ENCODE measurements at regions not wholly inside any gene's neighbourhood (a gene's known extent, or its start where the extent isn't known, plus 50 kb on each side); places are given as distances from the start of the nearest gene placed in this dataset.

DNA sequence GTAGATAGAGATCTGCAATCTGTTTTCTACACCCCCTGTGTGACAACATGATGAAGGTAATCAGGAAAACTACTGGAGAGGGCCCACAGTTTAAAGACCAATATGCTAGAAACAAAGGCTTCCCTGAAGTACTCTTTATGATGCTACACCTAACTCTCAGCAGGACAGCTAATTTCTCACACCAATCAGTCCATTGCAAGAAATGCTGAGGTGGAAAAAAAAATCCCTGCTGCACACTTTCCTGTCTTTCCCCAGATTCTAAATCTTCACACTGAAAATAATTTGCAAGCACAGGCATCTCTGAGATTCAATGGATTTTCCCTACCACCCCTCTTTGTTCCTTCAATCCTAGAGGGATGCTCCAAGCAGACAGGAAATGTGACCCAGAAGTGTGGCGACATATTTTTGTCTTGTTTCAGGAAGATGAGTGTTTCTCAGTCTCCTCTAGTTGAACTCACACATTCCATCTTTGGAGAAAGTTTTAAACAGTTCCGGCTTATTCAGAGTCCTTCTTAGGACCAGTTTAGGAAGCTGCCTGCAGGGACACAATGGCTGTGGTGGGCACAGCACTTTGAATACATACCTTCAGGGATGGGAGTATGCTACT lies 671.6 kb downstream of the DIAPH3 start:
- TF ChIP-seq POLR2AphosphoS5 (IDR thresholded peaks at IDR 0.05; ENCODE audit: low read depth, low read length): no peak
- TF ChIP-seq, protein P1, sequence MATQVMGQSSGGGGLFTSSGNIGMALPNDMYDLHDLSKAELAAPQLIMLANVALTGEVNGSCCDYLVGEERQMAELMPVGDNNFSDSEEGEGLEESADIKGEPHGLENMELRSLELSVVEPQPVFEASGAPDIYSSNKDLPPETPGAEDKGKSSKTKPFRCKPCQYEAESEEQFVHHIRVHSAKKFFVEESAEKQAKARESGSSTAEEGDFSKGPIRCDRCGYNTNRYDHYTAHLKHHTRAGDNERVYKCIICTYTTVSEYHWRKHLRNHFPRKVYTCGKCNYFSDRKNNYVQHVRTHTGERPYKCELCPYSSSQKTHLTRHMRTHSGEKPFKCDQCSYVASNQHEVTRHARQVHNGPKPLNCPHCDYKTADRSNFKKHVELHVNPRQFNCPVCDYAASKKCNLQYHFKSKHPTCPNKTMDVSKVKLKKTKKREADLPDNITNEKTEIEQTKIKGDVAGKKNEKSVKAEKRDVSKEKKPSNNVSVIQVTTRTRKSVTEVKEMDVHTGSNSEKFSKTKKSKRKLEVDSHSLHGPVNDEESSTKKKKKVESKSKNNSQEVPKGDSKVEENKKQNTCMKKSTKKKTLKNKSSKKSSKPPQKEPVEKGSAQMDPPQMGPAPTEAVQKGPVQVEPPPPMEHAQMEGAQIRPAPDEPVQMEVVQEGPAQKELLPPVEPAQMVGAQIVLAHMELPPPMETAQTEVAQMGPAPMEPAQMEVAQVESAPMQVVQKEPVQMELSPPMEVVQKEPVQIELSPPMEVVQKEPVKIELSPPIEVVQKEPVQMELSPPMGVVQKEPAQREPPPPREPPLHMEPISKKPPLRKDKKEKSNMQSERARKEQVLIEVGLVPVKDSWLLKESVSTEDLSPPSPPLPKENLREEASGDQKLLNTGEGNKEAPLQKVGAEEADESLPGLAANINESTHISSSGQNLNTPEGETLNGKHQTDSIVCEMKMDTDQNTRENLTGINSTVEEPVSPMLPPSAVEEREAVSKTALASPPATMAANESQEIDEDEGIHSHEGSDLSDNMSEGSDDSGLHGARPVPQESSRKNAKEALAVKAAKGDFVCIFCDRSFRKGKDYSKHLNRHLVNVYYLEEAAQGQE (IDR thresholded peaks at IDR 0.05; ENCODE audit: insufficient read depth in 1 of 2, low read depth in 2 of 2, low read length in 2 of 2): no peak
- no peak for TF ChIP-seq TAF1 (IDR thresholded peaks at IDR 0.05; ENCODE audit: borderline replicate concordance, insufficient read depth, low read length)
- TF ChIP-seq SIN3A (IDR thresholded peaks at IDR 0.05; ENCODE audit: borderline replicate concordance, insufficient read depth, low read length): no peak
- no peak for TF ChIP-seq FOXP2 (optimal IDR thresholded peaks at IDR 0.05; ENCODE audit: borderline replicate concordance, extremely low read depth, extremely low read length, insufficient read depth)
